Rectal smooth muscle tissue (tissue), 1 donor: ENCODE measurements at regions not wholly inside any gene's neighbourhood (a gene's known extent, or its start where the extent isn't known, plus 50 kb on each side); places are given as distances from the start of the nearest gene placed in this dataset.
"Not testable (repeated sequence)": the region's sequence is repeated elsewhere in the genome, so short reads cannot be mapped to it uniquely, and the experiment has no call there.

Source experiments
- H3K27ac ChIP-seq: one replicate; pipeline ENCODE4 v1.7.0; 2013; ENCODE audit warnings: low read depth, low read length, inconsistent platforms
- H3K27me3 ChIP-seq: one replicate; pipeline ENCODE4 v1.7.0; 2013; ENCODE audit warnings: low read length; ENCODE audit not compliant: control insufficient read depth, insufficient read depth
- H3K36me3 ChIP-seq: one replicate; pipeline ENCODE4 v1.7.0; 2013; ENCODE audit warnings: low read length; ENCODE audit not compliant: control insufficient read depth, insufficient read depth
- H3K4me1 ChIP-seq: one replicate; pipeline ENCODE4 v1.7.0; 2013; ENCODE audit warnings: low read length; ENCODE audit not compliant: control insufficient read depth, insufficient read depth
- H3K4me3 ChIP-seq: one replicate; pipeline ENCODE4 v1.7.0; 2013; ENCODE audit warnings: low read length
- H3K9ac ChIP-seq: one replicate; pipeline ENCODE4 v1.7.0; 2013; ENCODE audit warnings: low read length

- H3K27ac ChIP-seq, result no peak overlapping the region
- H3K4me3 ChIP-seq, result no peak overlapping the region
Measured at GRCh38 chr10:10726101-10726500, 291.6 kb upstream of the CELF2 start.

GRCh38 chr10:10727411-10727810 lies 290.3 kb upstream of the CELF2 start:
- H3K27me3 ChIP-seq, H3K27ac ChIP-seq, H3K4me1 ChIP-seq, H3K9ac ChIP-seq, H3K4me3 ChIP-seq, H3K36me3 ChIP-seq: not testable (repeated sequence)

More at GRCh38 chr10:10726101-10726500, 291.6 kb upstream of the CELF2 start:
- no peak overlapping the region for H3K9ac ChIP-seq
- no peaks in the 10 kb centered on the region for H3K27me3 ChIP-seq
- no peaks in the 10 kb centered on the region for H3K36me3 ChIP-seq
- no peaks in the 10 kb centered on the region for H3K4me1 ChIP-seq

GRCh38 chr10:10727812-10728211 lies 289.9 kb upstream of the CELF2 start:
- Histone ChIP-seq H3K36me3 (no peaks in the 10 kb centered on the region), H3K9ac (no peak overlapping the region), H3K27ac (no peak overlapping the region), H3K4me1 (no peaks in the 10 kb centered on the region), H3K27me3 (no peaks in the 10 kb centered on the region), H3K4me3 (no peak overlapping the region)

- no peak overlapping the region for H3K27ac ChIP-seq
- H3K4me1 ChIP-seq, result no peaks in the 10 kb centered on the region
- H3K4me3 ChIP-seq, result no peak overlapping the region
- no peak overlapping the region for H3K9ac ChIP-seq
- no peaks in the 10 kb centered on the region for H3K27me3 ChIP-seq
- no peaks in the 10 kb centered on the region for H3K36me3 ChIP-seq
Measured at GRCh38 chr10:10730471-10731043, 287.1 kb upstream of the CELF2 start.

GRCh38 chr10:10731366-10731765 lies 286.3 kb upstream of the CELF2 start:
- Histone ChIP-seq H3K36me3 (no peaks in the 10 kb centered on the region), H3K9ac (no peak overlapping the region), H3K4me1 (no peaks in the 10 kb centered on the region), H3K27me3 (no peaks in the 10 kb centered on the region), H3K27ac (no peak overlapping the region), H3K4me3 (no peak overlapping the region)

GRCh38 chr10:10734356-10735064 lies 283.2 kb upstream of the CELF2 start:
- no peaks in the 10 kb centered on the region for H3K27me3 ChIP-seq
- no peaks in the 10 kb centered on the region for H3K4me1 ChIP-seq
- H3K4me3 ChIP-seq, result no peak overlapping the region
- H3K27ac ChIP-seq, result no peak overlapping the region
- H3K36me3 ChIP-seq, result no peaks in the 10 kb centered on the region
- no peak overlapping the region for H3K9ac ChIP-seq

- no peak overlapping the region for H3K4me3 ChIP-seq
- H3K27ac ChIP-seq, result no peak overlapping the region
- H3K36me3 ChIP-seq, result no peaks in the 10 kb centered on the region
- H3K9ac ChIP-seq, result no peak overlapping the region
- H3K27me3 ChIP-seq, result no peaks in the 10 kb centered on the region
- no peaks in the 10 kb centered on the region for H3K4me1 ChIP-seq
Measured at GRCh38 chr10:10745291-10745690, 272.4 kb upstream of the CELF2 start.

GRCh38 chr10:10755490-10755889 lies 262.2 kb upstream of the CELF2 start:
- H3K9ac ChIP-seq, result no peak overlapping the region
- no peak overlapping the region for H3K4me3 ChIP-seq
- no peaks in the 10 kb centered on the region for H3K36me3 ChIP-seq
- no peak overlapping the region for H3K27ac ChIP-seq
- H3K27me3 ChIP-seq, result no peaks in the 10 kb centered on the region
- H3K4me1 ChIP-seq, result no peaks in the 10 kb centered on the region

GRCh38 chr10:10758306-10758705 lies 259.4 kb upstream of the CELF2 start:
- no peaks in the 10 kb centered on the region for H3K36me3 ChIP-seq
- no peak overlapping the region for H3K4me3 ChIP-seq
- no peak overlapping the region for H3K27ac ChIP-seq
- no peaks in the 10 kb centered on the region for H3K4me1 ChIP-seq
- H3K27me3 ChIP-seq, result no peaks in the 10 kb centered on the region
- no peak overlapping the region for H3K9ac ChIP-seq

GRCh38 chr10:10759806-10760205 lies 257.9 kb upstream of the CELF2 start:
- H3K27me3 ChIP-seq, H3K4me3 ChIP-seq, H3K36me3 ChIP-seq, H3K9ac ChIP-seq, H3K4me1 ChIP-seq, H3K27ac ChIP-seq: not testable (repeated sequence)

- Histone ChIP-seq H3K4me3 (no peak overlapping the region), H3K4me1 (no peaks in the 10 kb centered on the region)
Measured at GRCh38 chr10:10765017-10765416, 252.7 kb upstream of the CELF2 start.

GRCh38 chr10:10772411-10772810 lies 245.3 kb upstream of the CELF2 start:
- Histone ChIP-seq H3K27ac (no peak overlapping the region), H3K4me3 (no peak overlapping the region), H3K9ac (no peak overlapping the region), H3K36me3 (no peaks in the 10 kb centered on the region), H3K27me3 (no peaks in the 10 kb centered on the region), H3K4me1 (no peaks in the 10 kb centered on the region)

More at GRCh38 chr10:10765017-10765416, 252.7 kb upstream of the CELF2 start:
- no peaks in the 10 kb centered on the region for H3K36me3 ChIP-seq
- H3K9ac ChIP-seq, result no peak overlapping the region
- no peak overlapping the region for H3K27ac ChIP-seq
- no peaks in the 10 kb centered on the region for H3K27me3 ChIP-seq

GRCh38 chr10:10772874-10773508 lies 244.7 kb upstream of the CELF2 start:
- Histone ChIP-seq H3K27me3 (no peaks in the 10 kb centered on the region), H3K27ac (no peak overlapping the region), H3K9ac (no peak overlapping the region), H3K4me3 (no peak overlapping the region), H3K4me1 (no peaks in the 10 kb centered on the region), H3K36me3 (no peaks in the 10 kb centered on the region)
